HCT116 (cell line): ENCODE measurements at regions not wholly inside any gene's neighbourhood (a gene's known extent, or its start where the extent isn't known, plus 50 kb on each side); places are given as distances from the start of the nearest gene placed in this dataset.

Experiments used
- ATAC-seq: fragments of 200-7000 bp; cut with Tn5 transposase; 2 replicates; pipeline ENCODE4 v1.9.1; 2020; ENCODE audit warnings: mild to moderate bottlenecking, moderate library complexity
- BruUV-seq: library from RNA; stranded (reverse); fragments of 400-500 nt; replicated peaks from 2 replicates; lab custom pipeline; 2021; lab: Mats Ljungman, UMichigan
- CTCF ChIA-PET: fragments of 300-600 bp; sonication (Branson Sonifier 250); formaldehyde crosslinking; loops from one replicate; lab custom pipeline; 2021; ENCODE audit warnings: antibody characterized with exemption; lab: Charles Lee
- POLR2A ChIA-PET: fragments of 300-600, 350-600 bp; sonication (Branson Sonifier 250); formaldehyde crosslinking; loops from one replicate; lab custom pipeline; 2021; ENCODE audit warnings: antibody characterized with exemption; lab: Charles Lee
- RAD21 ChIA-PET, 2 experiments: fragments of 300-600 bp; sonication (Branson Sonifier 250); formaldehyde crosslinking; loops; one replicate each; lab custom pipeline; 2023; ENCODE audit warnings: low total read pairs in 2 of 2; ENCODE audit not compliant: uncharacterized antibody in 2 of 2, unreplicated experiment in 2 of 2, low non-redundant PET in 1 of 2; lab: Charles Lee
- DNase-seq: peaks from one replicate; pipeline ENCODE4 v3.0.0-alpha.2; 2010; ENCODE audit warnings: low read depth, low spot score
- H2AFZ ChIP-seq: fragments of 200-600 bp; shearing (Covaris generic), sonication (generic); 2 replicates; pipeline ENCODE4 v1.6.1; 2017; ENCODE audit warnings: low read depth, mixed run types, mixed read lengths, antibody characterized with exemption, low read length; ENCODE audit not compliant: poor library complexity, severe bottlenecking
- H3K27ac ChIP-seq: 2 replicates; pipeline ENCODE4 v1.5.1; 2012; ENCODE audit warnings: low read depth, low read length
- H3K27me3 ChIP-seq: fragments of 200-600 bp; sonication (generic); 2 replicates; pipeline ENCODE4 v1.6.1; 2016; ENCODE audit warnings: mixed run types, low read length, mixed read lengths; ENCODE audit not compliant: insufficient read depth
- H3K36me3 ChIP-seq, 2 experiments: fragments of 200-500 bp in 1 of 2; fragments of 200-600 bp in 1 of 2; sonication (Bioruptor generic) in 1 of 2; sonication (generic) in 1 of 2; 2 replicates each; pipeline versions ENCODE4 v1.5.1 to v1.6.1; 2014 to 2016; ENCODE audit warnings: low read length in 2 of 2, inconsistent platforms in 1 of 2, mixed read lengths in 1 of 2, mixed run types in 1 of 2; ENCODE audit not compliant: insufficient read depth in 2 of 2, control insufficient read depth in 1 of 2
- H3K4me1 ChIP-seq, 2 experiments: fragments of 200-600 bp in 1 of 2; sonication (generic) in 1 of 2; 2 replicates each; pipeline versions ENCODE4 v1.5.1 to v1.6.1; 2012 to 2017; ENCODE audit warnings: low read length in 2 of 2, inconsistent platforms in 1 of 2, mild to moderate bottlenecking in 1 of 2, mixed read lengths in 1 of 2, mixed run types in 1 of 2, moderate library complexity in 1 of 2; ENCODE audit not compliant: insufficient read depth in 2 of 2, control insufficient read depth in 1 of 2
- H3K4me2 ChIP-seq: fragments of 200-600 bp; sonication (generic); 2 replicates; pipeline ENCODE4 v1.6.1; 2017; ENCODE audit warnings: mixed run types, low read length, mixed read lengths
- H3K4me3 ChIP-seq, 2 experiments: fragments of 200-600 bp in 1 of 2; sonication (generic) in 1 of 2; replicated peaks in 1 of 2; 2 replicates each; pipeline ENCODE4 v1.5.1; 2011 to 2016; ENCODE audit warnings: low read length in 2 of 2, control low read depth in 1 of 2, low read depth in 1 of 2, mild to moderate bottlenecking in 1 of 2, mixed read lengths in 1 of 2, mixed run types in 1 of 2
- H3K79me2 ChIP-seq: fragments of 200-600 bp; sonication (generic); 2 replicates; pipeline ENCODE4 v1.6.1; 2017; ENCODE audit warnings: mild to moderate bottlenecking, mixed run types, low read length, moderate library complexity, mixed read lengths; ENCODE audit not compliant: insufficient read depth
- H3K9ac ChIP-seq: fragments of 200-600 bp; sonication (generic); 2 replicates; pipeline ENCODE4 v1.6.1; 2016; ENCODE audit warnings: low read length, mixed read lengths
- H3K9me2 ChIP-seq: fragments of 200-600 bp; sonication (generic), shearing (Covaris generic); 2 replicates; pipeline ENCODE4 v1.6.1; 2017; ENCODE audit warnings: mixed run types, mild to moderate bottlenecking, moderate library complexity; ENCODE audit not compliant: insufficient read depth
- H3K9me3 ChIP-seq, 2 experiments: fragments of 200-500 bp in 1 of 2; fragments of 200-600 bp in 1 of 2; sonication (Bioruptor generic) in 1 of 2; sonication (generic) in 1 of 2; 2 replicates each; pipeline ENCODE4 v1.6.1; 2014 to 2017; ENCODE audit warnings: low read length in 2 of 2, mixed read lengths in 2 of 2, inconsistent platforms in 1 of 2, low read depth in 1 of 2, mild to moderate bottlenecking in 1 of 2, mixed run types in 1 of 2, moderate library complexity in 1 of 2; ENCODE audit not compliant: control insufficient read depth in 1 of 2, insufficient read depth in 1 of 2
- H4K20me1 ChIP-seq: fragments of 200-600 bp; sonication (generic), shearing (Covaris generic); 2 replicates; pipeline ENCODE4 v1.6.1; 2017; ENCODE audit warnings: mixed run types, mild to moderate bottlenecking, moderate library complexity; ENCODE audit not compliant: insufficient read depth
- CBX3 ChIP-seq: IDR thresholded peaks from 2 replicates; pipeline ENCODE4 v1.6.1; 2012; ENCODE audit warnings: low read depth
- ELF1 ChIP-seq: IDR thresholded peaks from 2 replicates; pipeline ENCODE4 v1.6.1; 2012; ENCODE audit warnings: low read depth, borderline replicate concordance
- EZH2 ChIP-seq: fragments of 200-600 bp; sonication (generic); IDR thresholded peaks from 2 replicates; pipeline ENCODE4 v1.6.1; 2017; ENCODE audit warnings: antibody characterized with exemption, mixed run types
- FOSL1 ChIP-seq: IDR thresholded peaks from 2 replicates; pipeline ENCODE4 v1.6.1; 2012; ENCODE audit warnings: low read depth
- POLR2A ChIP-seq: IDR thresholded peaks from 2 replicates; pipeline ENCODE4 v1.7.0; 2011; ENCODE audit warnings: borderline replicate concordance; ENCODE audit not compliant: insufficient read depth, insufficient read length; ENCODE audit errors: extremely low read depth
- POLR2AphosphoS5 ChIP-seq: IDR thresholded peaks from 2 replicates; pipeline ENCODE4 v1.6.1; 2011; ENCODE audit warnings: mild to moderate bottlenecking, low read depth, low read length, moderate library complexity
- RAD21 ChIP-seq: IDR thresholded peaks from 2 replicates; pipeline ENCODE4 v1.6.1; 2012; ENCODE audit warnings: low read depth, mild to moderate bottlenecking
- REST ChIP-seq: IDR thresholded peaks from 2 replicates; pipeline ENCODE4 v1.6.1; 2012; ENCODE audit warnings: low read depth
- SIN3A ChIP-seq: IDR thresholded peaks from 2 replicates; pipeline ENCODE4 v1.6.1; 2012; ENCODE audit warnings: low read depth
- TCF7L2 ChIP-seq: IDR thresholded peaks from 2 replicates; pipeline ENCODE4 v1.7.0; 2011; ENCODE audit warnings: borderline replicate concordance, inconsistent platforms; ENCODE audit not compliant: insufficient read depth, insufficient read length; ENCODE audit errors: extremely low read depth
- ZBTB33 ChIP-seq: IDR thresholded peaks from 2 replicates; pipeline ENCODE4 v1.6.1; 2011; ENCODE audit warnings: mild to moderate bottlenecking, low read length, moderate library complexity; ENCODE audit not compliant: insufficient replicate concordance; ENCODE audit errors: extremely low read depth
- ZFX ChIP-seq: fragments of 450-650 bp; IDR thresholded peaks from 2 replicates; pipeline ENCODE4 v1.6.1; 2017
- ZNF274 ChIP-seq: fragments of 200-500 bp; sonication (Bioruptor generic); IDR thresholded peaks from 2 replicates; pipeline ENCODE4 v1.6.1; 2014; ENCODE audit warnings: mild to moderate bottlenecking, low read depth, low read length, inconsistent platforms
- intact Hi-C: fragments of 100-400 bp; cut with micrococcal nuclease; formaldehyde crosslinking; loops from 2 replicates; pipeline ENCODE4 v1.10.0; 2022
- TF ChIP-seq, protein P1 (sequence below), 3 experiments: fragments of 200-600 bp in 1 of 3; sonication (generic) in 1 of 3; IDR thresholded peaks in 2 of 3; conservative IDR thresholded peaks in 1 of 3; 2 replicates each; pipeline ENCODE4 v1.5.1; 2012 to 2017; ENCODE audit warnings: low read depth in 2 of 3, low read length in 2 of 3, antibody characterized with exemption in 1 of 3, borderline replicate concordance in 1 of 3, control low read depth in 1 of 3, mild to moderate bottlenecking in 1 of 3, mixed read lengths in 1 of 3, mixed run types in 1 of 3, moderate library complexity in 1 of 3; ENCODE audit not compliant: insufficient read depth in 1 of 3

GRCh38 chr5:86170194-86170593, 447.5 kb upstream of the COX7C start:
- H3K27ac ChIP-seq, result no peak overlapping the region
- no peaks in the 10 kb centered on the region for H3K27me3 ChIP-seq
- RAD21 ChIA-PET, result no interaction called here
- H3K9me2 ChIP-seq, result no peaks in the 10 kb centered on the region
- no peaks in the 10 kb centered on the region for H3K36me3 ChIP-seq
- H3K9me3 ChIP-seq, result no peaks in the 10 kb centered on the region
- TF ChIP-seq ZFX (no peak), CBX3 (no peak), ZBTB33 (no peak), SIN3A (no peak), RAD21 (no peak), ZNF274 (no peak), REST (no peak), ELF1 (no peak), POLR2AphosphoS5 (no peak), TCF7L2 (no peak), EZH2 (no peak), POLR2A (no peak), FOSL1 (no peak)
- TF ChIP-seq, protein P1, sequence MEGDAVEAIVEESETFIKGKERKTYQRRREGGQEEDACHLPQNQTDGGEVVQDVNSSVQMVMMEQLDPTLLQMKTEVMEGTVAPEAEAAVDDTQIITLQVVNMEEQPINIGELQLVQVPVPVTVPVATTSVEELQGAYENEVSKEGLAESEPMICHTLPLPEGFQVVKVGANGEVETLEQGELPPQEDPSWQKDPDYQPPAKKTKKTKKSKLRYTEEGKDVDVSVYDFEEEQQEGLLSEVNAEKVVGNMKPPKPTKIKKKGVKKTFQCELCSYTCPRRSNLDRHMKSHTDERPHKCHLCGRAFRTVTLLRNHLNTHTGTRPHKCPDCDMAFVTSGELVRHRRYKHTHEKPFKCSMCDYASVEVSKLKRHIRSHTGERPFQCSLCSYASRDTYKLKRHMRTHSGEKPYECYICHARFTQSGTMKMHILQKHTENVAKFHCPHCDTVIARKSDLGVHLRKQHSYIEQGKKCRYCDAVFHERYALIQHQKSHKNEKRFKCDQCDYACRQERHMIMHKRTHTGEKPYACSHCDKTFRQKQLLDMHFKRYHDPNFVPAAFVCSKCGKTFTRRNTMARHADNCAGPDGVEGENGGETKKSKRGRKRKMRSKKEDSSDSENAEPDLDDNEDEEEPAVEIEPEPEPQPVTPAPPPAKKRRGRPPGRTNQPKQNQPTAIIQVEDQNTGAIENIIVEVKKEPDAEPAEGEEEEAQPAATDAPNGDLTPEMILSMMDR (IDR thresholded peaks at IDR 0.05 in 2 of 3, conservative IDR thresholded peaks at IDR 0.05 in 1 of 3; ENCODE audit: borderline replicate concordance in 1 of 3, insufficient read depth in 1 of 3, low read depth in 2 of 3, low read length in 2 of 3), result no peak
- TF ChIP-seq, all 23 proteins: peak for 0
- no peak for DNase-seq
- ATAC-seq, result no peak
- Histone ChIP-seq H2AFZ (no peak overlapping the region), H3K79me2 (no peaks in the 10 kb centered on the region), H4K20me1 (no peaks in the 10 kb centered on the region), H3K4me2 (no peak overlapping the region), H3K4me3 (no peak overlapping the region), H3K9ac (no peak overlapping the region), H3K4me1 (no peaks in the 10 kb centered on the region)
- POLR2A ChIA-PET, result no interaction called here
- CTCF ChIA-PET, result no interaction called here
- intact Hi-C loops, result no loop called here
- no TSS peak for BruUV-seq
